Endothelial cell of umbilical vein (primary cell): ENCODE measurements at regions not wholly inside any gene's neighbourhood (a gene's known extent, or its start where the extent isn't known, plus 50 kb on each side); places are given as distances from the start of the nearest gene placed in this dataset.

ENCODE experiments used
- BruUV-seq: library from RNA; stranded (reverse); fragments of 400-500 nt; replicated peaks from 2 replicates; lab custom pipeline; 2021; lab: Mats Ljungman, UMichigan
- CTCF ChIA-PET: fragments of 300-600, 350-600 bp; sonication (Branson Sonifier 250); formaldehyde crosslinking; loops from one replicate; lab custom pipeline; 2021; ENCODE audit warnings: antibody characterized with exemption, inconsistent platforms; lab: Charles Lee
- POLR2A ChIA-PET: fragments of 300-600, 350-600 bp; sonication (Branson Sonifier 250); formaldehyde crosslinking; loops from one replicate; lab custom pipeline; 2021; ENCODE audit warnings: antibody characterized with exemption, inconsistent platforms; lab: Charles Lee
- DNase-seq: peaks from one replicate; pipeline ENCODE4 v3.0.0-alpha.2; 2011; ENCODE audit warnings: low read depth, low spot score
- FAIRE-seq: peaks from 2 replicates; lab custom pipeline; 2011; peaks lifted over from hg19 to GRCh38; lab: Jason Lieb, UNC
- H2AFZ ChIP-seq: 2 replicates; pipeline ENCODE4 v1.6.0; 2012; ENCODE audit warnings: low read depth, low read length, control low read depth, inconsistent platforms
- H3K27ac ChIP-seq: 2 replicates; pipeline ENCODE4 v1.5.1; 2011; ENCODE audit warnings: low read depth, mild to moderate bottlenecking, control low read depth, low read length, moderate library complexity; ENCODE audit not compliant: insufficient read depth
- H3K27me3 ChIP-seq, 2 experiments: 2 replicates each; pipeline versions ENCODE4 v1.6.0 to v1.6.1; 2011; ENCODE audit warnings: low read length in 2 of 2, mixed read lengths in 1 of 2; ENCODE audit not compliant: control insufficient read depth in 2 of 2, insufficient read depth in 2 of 2
- H3K36me3 ChIP-seq, 2 experiments: 2 replicates in 1 of 2; 3 replicates in 1 of 2; pipeline ENCODE4 v1.5.1; 2011; ENCODE audit warnings: low read length in 2 of 2, mild to moderate bottlenecking in 1 of 2, moderate library complexity in 1 of 2; ENCODE audit not compliant: control insufficient read depth in 2 of 2, insufficient read depth in 2 of 2; ENCODE audit errors: extremely low read depth in 1 of 2
- H3K4me1 ChIP-seq: 3 replicates; pipeline ENCODE4 v1.5.1; 2011; ENCODE audit warnings: mild to moderate bottlenecking, low read length; ENCODE audit not compliant: control insufficient read depth, insufficient read depth; ENCODE audit errors: extremely low read depth
- H3K4me2 ChIP-seq: 2 replicates; pipeline ENCODE4 v1.6.1; 2011; ENCODE audit warnings: low read length, control low read depth, mixed read lengths; ENCODE audit not compliant: insufficient read depth
- H3K4me3 ChIP-seq, 3 experiments: fragments of 200-600 bp in 1 of 3; sonication (generic), shearing (Covaris generic) in 1 of 3; replicated peaks in 1 of 3; 2 replicates each; pipeline ENCODE4 v1.5.1; 2011 to 2016; ENCODE audit warnings: control low read depth in 3 of 3, low read length in 3 of 3, mild to moderate bottlenecking in 2 of 3, inconsistent platforms in 1 of 3, low read depth in 1 of 3, moderate library complexity in 1 of 3; ENCODE audit not compliant: insufficient read depth in 1 of 3
- H3K79me2 ChIP-seq: 2 replicates; pipeline ENCODE4 v1.6.0; 2012; ENCODE audit warnings: low read length, inconsistent platforms; ENCODE audit not compliant: control insufficient read depth, insufficient read depth
- H3K9ac ChIP-seq: replicated peaks from 2 replicates; pipeline ENCODE3; 2011; ENCODE audit warnings: low read length, control low read depth; ENCODE audit not compliant: insufficient read depth; ENCODE audit errors: extremely low read depth
- H3K9me1 ChIP-seq: replicated peaks from 3 replicates; pipeline ENCODE4 v1.6.0; 2011; ENCODE audit warnings: mild to moderate bottlenecking, low read length; ENCODE audit not compliant: control insufficient read depth, insufficient read depth; ENCODE audit errors: extremely low read depth
- H3K9me3 ChIP-seq: replicated peaks from 2 replicates; pipeline ENCODE4 v1.5.1; 2012; ENCODE audit warnings: low read length, inconsistent platforms; ENCODE audit not compliant: control insufficient read depth, insufficient read depth
- H4K20me1 ChIP-seq: replicated peaks from 2 replicates; pipeline ENCODE3; 2011; ENCODE audit warnings: mild to moderate bottlenecking, low read length; ENCODE audit not compliant: control insufficient read depth, insufficient read depth; ENCODE audit errors: extremely low read depth
- EZH2 ChIP-seq: IDR thresholded peaks from 2 replicates; pipeline ENCODE4 v1.6.1; 2012; ENCODE audit warnings: borderline replicate concordance, low read depth, mild to moderate bottlenecking, moderate library complexity, low read length, inconsistent platforms; ENCODE audit not compliant: severe bottlenecking
- FOS ChIP-seq: IDR thresholded peaks from 2 replicates; pipeline ENCODE4 v1.6.1; 2011; ENCODE audit warnings: mild to moderate bottlenecking, low read length, moderate library complexity, borderline replicate concordance; ENCODE audit not compliant: insufficient read depth
- GATA2 ChIP-seq: IDR thresholded peaks from 2 replicates; pipeline ENCODE4 v1.7.0; 2011; ENCODE audit warnings: low read depth, mild to moderate bottlenecking, moderate library complexity, mixed read lengths, low read length; ENCODE audit not compliant: insufficient read length, insufficient read depth
- JUN ChIP-seq: IDR thresholded peaks from 2 replicates; pipeline ENCODE4 v1.6.1; 2011; ENCODE audit warnings: borderline replicate concordance, low read depth; ENCODE audit not compliant: insufficient read length, insufficient read depth
- MAX ChIP-seq: IDR thresholded peaks from 2 replicates; pipeline ENCODE4 v1.6.1; 2011; ENCODE audit not compliant: insufficient read depth, insufficient read length
- MYC ChIP-seq: IDR thresholded peaks from one replicate; pipeline ENCODE4 v1.6.1; 2011; ENCODE audit warnings: mild to moderate bottlenecking, low read depth, low read length
- POLR2A ChIP-seq: IDR thresholded peaks from 2 replicates; pipeline ENCODE4 v1.6.1; 2012; ENCODE audit warnings: low read depth, mild to moderate bottlenecking, control low read depth, low read length
- POLR2AphosphoS5 ChIP-seq: IDR thresholded peaks from 2 replicates; pipeline ENCODE4 v1.6.1; 2012; ENCODE audit warnings: low read depth, mild to moderate bottlenecking, control low read depth, low read length, moderate library complexity; ENCODE audit not compliant: insufficient read depth
- dilution Hi-C: fragments of 300-500 bp; cut with MboI; formaldehyde crosslinking; loops from one replicate; pipeline ENCODE4 v1.15.0; 2019; ENCODE audit warnings: low sequenced_read_pairs; ENCODE audit not compliant: extremely low pct_ligation_motif_present
- intact Hi-C: fragments of 100-400 bp; cut with micrococcal nuclease; formaldehyde crosslinking; loops from one replicate; pipeline ENCODE4 v1.10.0; 2022
- TF ChIP-seq, protein P1 (sequence below), 2 donors: IDR thresholded peaks; 1 replicate in 1 of 2; 2 replicates in 1 of 2; pipeline ENCODE4 v1.5.1; 2011; ENCODE audit warnings: low read length in 2 of 2, mild to moderate bottlenecking in 2 of 2, moderate library complexity in 2 of 2, control low read depth in 1 of 2, inconsistent platforms in 1 of 2, low read depth in 1 of 2; ENCODE audit not compliant: insufficient read depth in 1 of 2; ENCODE audit errors: extremely low read depth in 1 of 2

GRCh38 chr9:26159575-26160392 is 481.5 kb upstream of the TUSC1 start:
- intact Hi-C loops (no loop called here), dilution Hi-C loops (no loop called here)
- ChIA-PET CTCF (interaction anchor here (1.0 to 1.7 kb wide), 2 partner anchors 11 to 180 kb away, joined by 3 to 6 read pairs; no protein-coding TSS in a partner anchor), POLR2A (no interaction called here)
- Histone ChIP-seq H3K79me2 (no peaks in the 10 kb centered on the region), H3K4me3 (no peak overlapping the region), H3K9me1 (no peaks in the 10 kb centered on the region), H3K4me2 (no peak overlapping the region), H4K20me1 (no peaks in the 10 kb centered on the region), H3K27ac (no peak overlapping the region), H3K4me1 (peaks cover 2% of the 10 kb centered on the region), H3K9ac (no peak overlapping the region), H3K36me3 (no peaks in the 10 kb centered on the region), H3K9me3 (no peaks in the 10 kb centered on the region), H2AFZ (no peak overlapping the region), H3K27me3 (no peaks in the 10 kb centered on the region)
- TF ChIP-seq EZH2 (no peak), POLR2AphosphoS5 (no peak), MYC (no peak), JUN (no peak), FOS (no peak), POLR2A (no peak), GATA2 (no peak), MAX (no peak)
- TF ChIP-seq, protein P1, sequence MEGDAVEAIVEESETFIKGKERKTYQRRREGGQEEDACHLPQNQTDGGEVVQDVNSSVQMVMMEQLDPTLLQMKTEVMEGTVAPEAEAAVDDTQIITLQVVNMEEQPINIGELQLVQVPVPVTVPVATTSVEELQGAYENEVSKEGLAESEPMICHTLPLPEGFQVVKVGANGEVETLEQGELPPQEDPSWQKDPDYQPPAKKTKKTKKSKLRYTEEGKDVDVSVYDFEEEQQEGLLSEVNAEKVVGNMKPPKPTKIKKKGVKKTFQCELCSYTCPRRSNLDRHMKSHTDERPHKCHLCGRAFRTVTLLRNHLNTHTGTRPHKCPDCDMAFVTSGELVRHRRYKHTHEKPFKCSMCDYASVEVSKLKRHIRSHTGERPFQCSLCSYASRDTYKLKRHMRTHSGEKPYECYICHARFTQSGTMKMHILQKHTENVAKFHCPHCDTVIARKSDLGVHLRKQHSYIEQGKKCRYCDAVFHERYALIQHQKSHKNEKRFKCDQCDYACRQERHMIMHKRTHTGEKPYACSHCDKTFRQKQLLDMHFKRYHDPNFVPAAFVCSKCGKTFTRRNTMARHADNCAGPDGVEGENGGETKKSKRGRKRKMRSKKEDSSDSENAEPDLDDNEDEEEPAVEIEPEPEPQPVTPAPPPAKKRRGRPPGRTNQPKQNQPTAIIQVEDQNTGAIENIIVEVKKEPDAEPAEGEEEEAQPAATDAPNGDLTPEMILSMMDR (IDR thresholded peaks at IDR 0.05; ENCODE audit: extremely low read depth in 1 of 2, insufficient read depth in 1 of 2, low read depth in 1 of 2, low read length in 2 of 2), result no peak
- DNase-seq, result no peak
- FAIRE-seq, result no peak
- BruUV-seq, result no TSS peak
